Stimulated activated CD8-positive, alpha-beta memory T cell treated with anti-CD3 and anti-CD28 coated beads, Interleukin-4, amount 100 ng/mL, for 48 hours (primary cell): ENCODE measurements at regions not wholly inside any gene's neighbourhood (a gene's known extent, or its start where the extent isn't known, plus 50 kb on each side); places are given as distances from the start of the nearest gene placed in this dataset.
"Not testable (repeated sequence)": the region's sequence is repeated elsewhere in the genome, so short reads cannot be mapped to it uniquely, and the experiment has no call there.

Source experiments
- DNase-seq: peaks from one replicate; pipeline ENCODE4 v3.0.0-alpha.2; 2020

DNA sequence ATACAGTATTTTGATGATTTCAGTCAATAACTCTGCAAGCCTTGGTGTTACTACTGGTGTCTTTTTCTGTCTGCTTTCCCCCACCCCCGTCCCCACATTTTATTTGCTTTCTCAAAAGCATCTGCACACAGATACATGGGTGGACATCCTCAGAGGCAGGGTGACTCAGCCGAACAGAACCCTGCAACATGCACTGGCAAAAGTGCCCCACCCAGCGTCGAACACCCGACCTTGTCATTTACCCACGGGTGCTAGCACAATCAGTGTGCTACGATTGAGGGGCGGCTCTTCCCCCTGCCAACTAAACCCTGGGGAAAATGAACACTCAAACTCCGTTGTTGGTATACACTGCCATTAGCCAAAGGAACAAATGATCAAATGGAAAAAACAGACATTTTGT, 115.9 kb upstream of the NAA20 start:
- DNase-seq = no peak

DNA sequence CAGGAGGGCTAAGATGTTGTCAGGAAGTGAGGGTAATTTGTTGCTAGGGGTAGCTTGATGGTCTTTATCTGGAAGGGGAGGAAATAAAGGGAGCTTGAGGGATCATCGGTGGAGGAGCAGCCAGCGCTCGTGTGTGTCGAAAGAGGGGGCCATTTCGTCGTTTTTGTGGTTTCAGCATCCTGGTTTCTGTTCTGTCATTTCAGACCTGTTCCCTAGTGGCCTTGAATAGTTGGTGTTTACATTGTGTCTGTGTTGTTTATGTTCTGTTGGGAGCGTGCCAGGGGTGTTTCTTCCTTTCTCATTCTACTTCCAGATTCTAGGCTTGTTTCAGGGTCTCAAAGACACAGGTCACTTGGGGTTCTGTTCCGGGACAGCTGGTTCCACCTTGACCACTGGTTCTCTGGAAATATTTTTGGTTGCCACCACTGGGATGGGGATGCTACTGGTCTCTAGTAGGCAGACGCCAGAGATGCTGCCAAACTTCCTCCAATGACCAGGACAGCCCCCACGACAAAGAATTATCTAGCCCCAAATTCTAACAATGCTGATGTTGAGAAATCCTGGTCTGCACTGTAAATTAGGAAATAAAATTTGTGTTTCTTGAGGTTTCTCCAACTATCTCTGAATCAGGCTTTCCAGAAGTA, 113.9 kb upstream of the NAA20 start:
- no peak for DNase-seq

DNA sequence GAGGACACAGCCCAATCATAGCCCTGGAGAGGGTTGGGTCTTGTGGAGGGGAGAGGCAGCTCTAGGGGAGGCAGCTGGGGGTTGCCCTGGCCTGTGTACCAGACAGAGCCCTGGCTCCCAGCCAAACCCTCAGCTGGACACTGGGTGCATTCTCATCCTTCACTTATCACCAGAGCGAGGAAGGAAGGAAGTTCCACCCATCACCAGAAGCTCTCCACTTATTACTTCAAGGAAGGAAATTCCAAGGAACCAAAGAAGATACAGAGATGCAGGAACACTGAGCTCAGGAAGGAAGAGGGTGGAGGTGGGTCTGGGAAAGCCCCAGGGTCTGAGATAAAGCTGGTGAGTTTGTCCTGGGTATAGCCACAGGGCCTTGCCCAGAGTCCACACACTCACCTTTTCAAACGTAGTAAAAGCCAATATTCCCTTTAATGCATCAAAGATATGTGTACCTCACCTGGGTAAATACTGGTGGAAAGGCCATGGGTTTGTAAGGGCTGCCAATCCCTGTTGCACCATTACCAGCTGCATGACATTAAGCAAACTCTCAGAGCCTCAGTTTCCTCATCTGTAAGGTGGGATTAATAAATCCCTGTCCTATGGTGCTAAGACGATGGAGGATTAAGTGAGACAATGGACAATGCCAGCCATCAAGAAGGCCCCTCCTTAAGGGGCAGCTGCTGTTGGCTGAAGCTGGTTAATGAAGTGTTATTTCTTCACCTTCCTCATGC, 109.7 kb upstream of the NAA20 start:
- no peak for DNase-seq

DNA sequence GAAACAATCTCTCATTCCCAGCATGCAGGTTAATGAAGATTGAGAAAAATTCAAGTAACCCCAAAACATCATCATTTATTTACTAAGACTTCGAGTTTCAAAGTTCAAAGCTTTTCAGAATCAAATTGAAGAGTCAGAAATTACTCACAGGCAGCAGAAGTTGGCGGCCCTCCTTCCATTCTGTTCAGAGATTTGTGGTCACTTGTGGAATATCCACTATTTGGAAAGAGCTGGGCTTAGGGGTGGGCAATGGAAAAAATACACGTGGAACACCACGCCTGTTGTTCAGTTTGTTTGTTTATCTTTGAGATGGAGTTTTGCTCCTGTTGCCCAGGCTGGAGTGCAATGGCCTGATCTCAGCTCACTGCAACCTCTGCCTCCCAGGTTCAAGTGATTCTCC, 108.6 kb upstream of the NAA20 start:
- DNase-seq = no peak

DNA sequence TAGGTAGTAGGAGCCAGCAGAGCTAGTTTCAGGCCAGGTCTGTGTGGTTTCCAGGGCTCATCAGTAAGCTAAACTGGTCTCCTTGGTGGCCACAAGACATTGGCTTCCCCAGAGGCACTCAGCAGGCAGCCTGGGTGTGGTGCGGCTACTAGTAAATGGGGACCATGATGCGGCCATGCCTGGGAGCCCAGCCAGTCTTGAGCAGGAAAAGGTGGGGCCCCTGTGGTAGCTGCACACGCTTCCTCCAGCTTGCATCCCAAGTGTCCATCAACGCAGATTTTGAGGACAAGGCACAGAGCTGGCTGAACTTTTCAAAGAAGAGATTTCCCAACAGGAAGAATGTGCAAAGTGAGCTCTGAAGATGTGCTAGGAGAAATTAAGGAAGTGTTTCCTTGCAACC, 107.4 kb upstream of the NAA20 start:
- no peak for DNase-seq

DNA sequence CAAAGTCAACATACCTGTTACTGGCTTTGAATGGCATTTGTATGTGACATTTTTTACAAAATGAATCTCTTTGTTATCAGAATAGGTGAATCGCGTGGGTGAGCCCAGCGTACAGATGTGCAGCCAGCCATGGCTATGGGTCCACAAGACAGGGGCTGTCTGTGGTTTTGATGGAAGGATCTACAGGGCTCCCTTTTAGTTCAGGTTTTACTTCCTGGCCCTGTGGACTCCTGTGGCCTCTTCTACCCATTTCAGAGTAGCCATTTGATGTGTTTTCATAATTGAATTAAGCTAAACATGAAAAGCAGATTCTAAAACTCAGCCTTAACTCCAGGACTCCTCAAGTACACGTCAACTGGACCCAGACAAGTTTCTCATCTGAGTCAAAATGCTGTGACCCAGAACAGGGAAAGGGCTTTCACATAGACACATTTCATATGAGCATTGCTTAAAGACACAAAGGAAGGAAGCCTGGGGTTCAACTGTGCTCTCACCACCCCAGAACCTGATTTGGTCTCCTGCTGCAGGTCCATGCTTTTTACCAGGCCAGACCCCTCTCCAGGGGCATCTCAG, 105.3 kb upstream of the NAA20 start:
- DNase-seq = no peak

DNA sequence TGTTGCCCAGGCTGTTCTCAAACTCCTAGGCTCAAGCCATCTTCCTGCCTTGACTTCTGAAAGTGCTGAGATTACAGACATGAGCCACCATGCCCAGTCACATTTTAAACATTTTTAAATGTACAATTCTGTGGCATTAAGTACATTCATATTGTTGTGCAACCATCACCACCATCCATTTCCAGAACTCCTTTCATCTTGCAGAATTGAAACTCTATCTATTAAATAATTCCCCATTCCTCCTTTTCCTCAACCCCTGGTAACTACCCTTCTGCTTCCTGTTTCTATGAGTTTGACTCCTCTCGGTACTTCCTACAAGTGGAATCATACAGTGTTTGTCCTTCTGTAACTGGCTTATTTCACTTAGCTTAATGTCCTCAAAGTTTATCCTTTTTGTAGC, 103.8 kb upstream of the NAA20 start:
- DNase-seq = no peak

DNA sequence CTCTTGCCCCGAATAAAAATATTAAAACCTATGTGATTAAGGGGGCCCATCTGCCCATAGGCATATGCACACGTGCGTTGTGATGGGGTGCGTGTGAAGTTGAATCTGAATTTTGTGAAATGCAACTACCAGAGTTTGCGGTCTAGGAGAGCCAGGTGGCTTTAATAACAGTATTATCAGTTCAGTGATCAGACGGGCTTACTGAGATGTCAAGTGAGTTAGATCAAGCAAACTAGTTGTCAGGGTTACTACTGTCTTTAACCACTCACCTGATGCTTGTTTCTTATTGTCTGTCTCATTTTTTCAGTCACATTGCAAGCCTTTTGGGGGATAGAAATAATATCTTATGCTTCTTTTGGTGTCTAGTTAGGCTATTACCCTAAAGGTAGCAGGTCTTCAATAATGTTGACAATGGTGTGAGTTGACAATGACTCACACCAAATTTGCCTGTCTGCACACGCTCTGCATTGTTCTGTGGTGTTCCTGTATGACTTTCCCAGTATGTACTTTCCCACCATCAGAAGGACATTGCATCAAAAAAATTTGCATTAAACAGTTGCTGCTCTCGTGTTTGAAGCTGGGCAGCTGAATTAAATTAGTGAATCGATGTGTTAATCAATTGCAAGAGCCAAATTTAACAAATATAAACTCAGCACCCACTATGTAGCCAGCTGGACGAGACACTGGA, 103.1 kb upstream of the NAA20 start:
- DNase-seq = no peak

DNA sequence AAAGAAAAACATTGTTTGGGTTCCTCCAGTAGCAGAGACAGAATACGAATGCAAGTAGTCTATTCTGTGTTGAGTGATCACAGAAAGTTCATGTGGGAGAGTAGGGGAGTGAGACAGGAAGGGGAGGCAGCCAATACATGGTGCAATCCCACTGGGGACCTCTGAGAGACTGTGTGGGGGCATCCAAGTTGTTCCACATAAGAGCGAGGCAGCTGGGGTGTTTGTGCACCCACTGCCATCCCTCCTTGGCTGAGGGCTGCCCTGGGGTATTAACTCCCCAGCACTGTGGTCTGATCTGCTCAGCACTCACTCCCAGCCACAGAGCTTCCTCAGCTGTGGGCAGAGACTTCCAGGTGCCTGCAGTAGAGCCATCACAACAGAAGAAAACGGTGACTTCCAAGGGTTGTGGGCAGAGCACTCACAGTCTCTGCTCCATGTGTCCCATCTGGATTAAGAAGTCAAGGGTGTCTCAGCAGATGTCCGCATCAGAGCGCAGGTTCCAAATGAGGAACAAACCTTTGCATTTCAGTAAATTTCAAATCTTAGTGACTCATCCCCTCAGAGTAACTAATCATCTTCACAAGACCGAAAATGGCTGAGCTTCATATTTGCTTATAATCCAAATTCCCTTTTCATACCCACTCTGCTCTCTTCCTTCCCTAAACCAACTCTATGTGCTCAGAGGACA, 101.9 kb upstream of the NAA20 start:
- DNase-seq = no peak

DNA sequence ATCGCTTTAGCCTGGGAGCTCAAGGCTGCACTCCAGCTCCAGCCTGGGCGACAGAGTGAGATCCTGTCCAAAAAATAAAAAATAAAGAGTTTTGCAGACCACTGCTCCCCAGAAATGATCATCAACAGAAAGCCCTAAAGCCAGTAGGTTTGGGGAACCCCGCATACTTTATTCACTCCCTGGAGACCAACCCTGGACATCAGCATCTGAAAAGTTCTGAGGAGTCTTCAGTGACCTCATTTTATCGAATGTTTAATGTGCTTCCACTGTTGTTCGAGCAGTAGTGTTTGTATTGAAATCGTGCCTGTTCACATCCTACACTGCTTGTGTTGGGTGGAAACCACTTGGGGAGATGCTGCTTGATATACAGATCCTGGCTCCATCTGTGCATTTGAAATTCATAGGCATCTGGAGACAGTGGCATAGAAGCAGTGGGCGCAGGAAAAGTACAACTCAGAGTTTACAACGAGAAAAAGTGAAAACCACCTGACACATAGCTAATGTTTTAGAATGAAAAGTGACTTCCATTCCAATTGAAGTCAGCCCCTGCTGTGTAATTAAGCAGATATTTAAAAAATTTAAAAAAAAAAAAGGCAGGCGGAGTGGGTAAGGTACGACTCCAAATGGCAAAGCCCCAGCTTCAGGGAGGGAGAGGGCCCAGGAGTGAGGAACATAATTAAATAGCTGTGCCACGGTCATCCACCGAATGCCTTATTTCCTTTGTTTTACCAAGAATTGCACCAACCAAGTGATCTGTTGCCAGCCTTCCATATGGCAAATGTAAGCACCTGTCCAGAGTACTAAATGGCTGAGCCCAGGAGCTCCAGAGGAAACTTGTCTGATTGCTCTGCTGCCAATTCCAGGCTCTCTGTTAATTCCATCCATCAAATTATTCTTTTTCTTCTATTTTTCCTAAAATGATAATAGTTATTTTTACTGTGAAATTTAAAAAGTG, 100.4 kb upstream of the NAA20 start:
- no peak for DNase-seq

DNA sequence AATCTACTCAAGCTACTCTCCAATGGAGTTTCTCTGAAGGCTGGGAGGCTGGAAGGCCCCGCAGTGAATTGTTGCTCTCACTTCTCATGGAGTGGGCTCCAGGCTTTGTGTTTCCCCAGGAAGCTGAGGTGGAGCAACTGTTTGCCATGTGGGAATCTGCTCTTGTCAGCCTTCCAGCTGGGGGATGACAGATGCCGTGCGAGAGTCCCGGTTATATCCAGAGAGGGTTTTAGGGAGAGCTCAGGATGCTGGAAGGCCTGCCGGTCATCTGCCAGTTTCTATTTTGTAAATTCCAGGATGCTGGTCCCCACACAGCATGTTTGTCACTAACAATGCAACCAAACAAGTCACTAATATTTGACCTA, 98.2 kb upstream of the NAA20 start:
- DNase-seq = no peak

DNA sequence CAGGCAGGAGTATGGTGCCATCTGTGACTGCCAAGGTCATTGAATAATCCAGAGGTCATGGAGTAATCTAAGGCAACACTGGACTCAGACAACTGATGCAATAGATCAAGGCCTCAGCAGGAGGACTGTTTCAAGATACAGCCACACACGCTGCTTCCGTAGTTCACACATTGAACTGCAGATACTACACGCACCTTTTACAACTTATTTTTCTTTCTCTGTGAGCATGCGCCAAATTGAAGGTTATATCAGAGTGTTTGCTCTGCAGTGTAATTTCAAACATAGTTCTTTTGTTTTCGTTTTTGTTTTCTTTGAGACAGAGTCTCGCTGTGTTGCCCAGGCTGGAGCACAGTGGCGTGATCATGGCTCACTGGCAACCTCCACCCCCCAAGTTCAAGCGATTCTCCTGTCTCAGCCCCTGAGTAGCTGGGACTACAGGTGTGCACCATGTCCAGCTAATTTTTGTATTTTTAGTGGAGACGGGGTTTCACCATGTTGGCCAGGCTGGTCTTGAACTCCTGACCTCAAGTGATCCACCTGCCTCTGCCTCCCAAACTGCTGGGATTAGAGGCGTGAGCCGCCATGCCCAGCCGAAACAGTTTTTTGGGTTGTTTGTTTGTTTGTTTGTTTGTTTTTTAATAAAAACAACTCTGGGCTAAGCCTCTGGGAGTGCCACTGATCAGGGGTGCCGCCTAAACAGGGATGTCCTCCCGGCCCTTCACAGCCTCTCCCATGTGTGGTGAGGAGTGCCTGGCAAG, 96.6 kb upstream of the NAA20 start:
- DNase-seq = no peak

DNA sequence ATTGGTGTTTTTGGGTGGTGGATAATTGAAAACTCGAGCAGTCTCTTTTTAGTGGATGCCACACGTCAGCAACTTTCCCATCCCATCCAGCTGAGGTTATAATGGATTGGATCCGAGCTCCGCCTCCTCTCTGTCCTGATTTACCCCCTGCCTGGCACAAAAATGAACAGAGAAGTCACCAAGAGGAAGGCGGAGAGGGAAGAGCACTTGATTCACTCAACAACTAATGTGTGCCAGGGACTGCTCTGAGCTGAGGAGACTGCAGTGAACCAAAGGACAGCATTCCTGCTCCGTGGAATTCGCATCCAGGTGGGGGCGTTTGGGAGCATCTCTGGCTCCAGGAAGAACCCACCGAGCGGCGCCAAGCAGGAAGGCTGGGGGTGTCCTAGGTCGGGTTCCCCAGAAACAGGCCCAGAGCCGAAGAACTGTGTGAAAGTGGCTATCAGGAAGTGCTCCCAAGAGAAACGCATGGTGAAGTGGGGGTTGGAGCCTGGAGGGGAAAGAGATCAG, 95.8 kb upstream of the NAA20 start:
- DNase-seq = no peak

DNA sequence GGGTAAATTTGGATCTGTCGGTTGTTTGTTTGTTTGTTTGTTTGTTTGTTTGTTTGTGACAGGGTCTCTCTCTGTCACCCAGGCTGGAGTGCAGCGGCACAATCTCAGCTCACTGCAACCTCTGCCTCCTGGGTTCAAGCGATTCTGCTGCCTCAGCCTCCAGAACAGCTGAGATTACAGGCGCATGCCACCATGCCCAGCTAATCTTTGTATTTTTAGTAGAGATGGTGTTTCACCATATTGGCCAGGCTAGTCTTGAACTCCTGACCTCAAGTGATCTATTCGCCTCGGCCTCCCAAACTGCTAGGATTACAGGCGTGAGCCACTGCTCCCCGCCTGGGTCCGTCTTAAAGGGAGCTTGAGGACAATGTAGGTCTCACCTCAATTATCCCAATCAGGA, 95.3 kb upstream of the NAA20 start:
- not testable (repeated sequence) for DNase-seq

DNA sequence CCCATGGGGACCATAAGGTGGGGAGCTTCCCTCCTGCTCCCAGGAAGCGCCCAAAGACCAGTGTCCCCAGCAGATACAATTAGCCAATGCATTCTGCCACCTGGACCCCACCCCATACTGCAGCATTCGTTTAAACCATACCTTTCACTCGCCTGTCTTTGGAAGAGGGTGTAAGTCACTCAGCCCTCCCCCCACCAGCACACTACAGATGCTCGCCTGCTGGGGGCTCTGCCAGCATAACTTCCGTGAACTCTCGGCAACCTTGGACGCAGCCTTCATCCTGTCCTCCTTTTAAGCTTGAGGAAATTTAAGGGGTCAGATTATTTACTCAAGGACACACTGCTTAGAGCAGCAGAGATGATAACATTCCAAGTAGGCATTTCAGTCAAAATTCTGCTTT, 94.4 kb upstream of the NAA20 start:
- DNase-seq = no peak

DNA sequence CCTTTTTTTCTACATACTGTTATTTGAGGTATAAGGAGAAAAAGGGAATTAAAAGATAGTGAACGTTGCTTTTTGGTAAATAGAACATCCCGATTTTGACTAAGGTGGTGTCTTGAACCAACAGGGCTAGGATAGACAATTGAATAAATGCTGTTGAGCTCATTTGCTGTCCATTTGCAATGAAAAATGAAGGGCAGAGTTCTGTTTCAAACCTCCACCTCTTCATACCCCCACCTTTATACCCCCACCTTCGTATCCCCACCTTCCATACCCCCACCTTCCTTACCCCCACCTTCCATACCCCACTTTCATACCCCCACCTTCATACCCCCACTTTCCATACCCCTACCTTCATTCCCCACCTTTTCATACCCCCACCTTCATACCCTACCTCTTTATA, 93.4 kb upstream of the NAA20 start:
- DNase-seq = no peak

DNA sequence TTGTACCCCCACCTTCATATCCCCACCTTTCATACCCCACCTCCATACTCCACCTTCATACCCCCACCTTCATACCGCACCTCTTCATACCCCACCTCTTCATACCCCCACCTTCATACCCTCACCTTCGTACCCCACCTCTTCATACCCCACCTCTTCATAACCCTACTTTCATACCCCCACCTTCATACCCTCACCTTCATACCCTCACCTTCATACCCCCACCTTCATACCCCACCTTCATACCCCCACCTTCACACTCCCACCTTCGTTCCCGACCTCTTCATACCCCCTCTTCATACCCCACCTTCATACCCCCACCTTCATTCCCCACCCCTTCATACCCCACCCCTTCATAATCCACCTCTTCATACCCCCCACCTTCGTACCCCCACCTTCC, 92.9 kb upstream of the NAA20 start:
- DNase-seq = no peak

DNA sequence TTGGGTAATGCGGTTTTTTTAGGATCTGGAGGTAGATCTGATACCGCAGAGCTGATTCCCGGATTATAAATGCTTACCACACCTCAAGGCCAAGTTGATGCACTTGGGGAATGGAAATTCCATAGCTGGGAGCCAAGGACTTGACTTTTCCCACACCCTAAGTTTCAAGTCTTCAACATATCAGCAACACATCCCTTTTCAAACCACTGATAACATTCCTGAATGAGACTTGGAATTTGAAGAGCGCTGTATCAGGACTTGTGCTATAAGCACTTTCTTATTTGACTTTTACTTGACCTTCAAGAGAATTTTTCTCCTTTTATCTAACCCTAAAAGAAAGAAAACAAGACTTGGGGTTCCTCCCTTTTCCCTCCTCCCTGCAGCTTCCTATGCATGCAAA, 90.6 kb upstream of the NAA20 start:
- DNase-seq = no peak

DNA sequence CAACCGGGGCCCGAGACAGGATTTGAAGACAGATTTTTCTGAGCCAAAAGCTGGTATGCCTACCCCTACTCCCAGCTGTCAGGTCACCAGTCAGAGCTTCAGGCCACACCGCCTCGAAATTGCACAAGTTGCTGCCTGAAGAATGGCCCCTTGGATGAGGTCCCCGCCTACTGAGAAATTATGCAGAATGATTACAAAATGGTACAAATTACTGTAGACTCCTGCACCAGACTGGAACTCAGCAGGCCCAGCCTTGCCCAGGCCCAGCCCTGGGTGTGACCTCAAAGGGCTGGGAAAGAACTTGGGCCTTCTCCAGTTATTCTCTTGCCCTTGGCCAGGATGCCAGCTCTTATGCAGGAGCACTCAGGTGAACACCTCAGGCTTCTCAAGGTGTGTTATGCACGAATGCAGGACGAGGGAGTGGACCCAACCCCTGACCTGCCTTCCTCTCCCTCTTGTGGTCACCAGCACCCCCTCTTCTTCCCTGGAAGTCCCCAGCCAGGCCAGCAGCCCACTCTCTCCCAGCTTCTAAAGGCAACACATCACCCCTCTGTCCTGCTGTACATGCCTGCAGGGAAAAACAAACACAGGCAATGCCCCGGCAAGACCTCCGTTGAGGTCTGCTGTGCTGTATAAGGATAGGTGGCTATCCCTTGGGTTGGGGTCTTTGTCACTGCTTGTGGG, 88.7 kb upstream of the NAA20 start:
- no peak for DNase-seq

DNA sequence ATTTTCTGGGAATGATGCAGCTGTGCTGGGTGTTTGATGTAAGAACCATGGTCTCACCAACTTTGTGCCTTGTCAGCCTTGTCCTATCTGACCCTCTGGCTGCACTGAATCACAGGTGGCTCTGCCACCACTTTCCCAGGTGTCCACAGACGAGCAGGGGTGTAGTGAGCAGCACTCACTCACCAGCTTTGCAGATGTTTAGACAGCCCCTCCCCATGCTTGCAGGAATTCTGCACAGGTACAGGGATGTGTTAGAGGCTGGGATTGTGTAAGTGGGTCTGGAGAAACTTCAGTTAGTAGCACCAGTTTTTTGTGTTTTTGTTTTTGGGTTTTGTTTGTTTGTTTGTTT, 88.2 kb upstream of the NAA20 start:
- no peak for DNase-seq
